HL-60 (cell line): ENCODE measurements at regions not wholly inside any gene's neighbourhood (a gene's known extent, or its start where the extent isn't known, plus 50 kb on each side); places are given as distances from the start of the nearest gene placed in this dataset.

Experiments
- DNase-seq, 2 experiments: peaks; one replicate each; pipeline ENCODE4 v3.0.0-alpha.2; 2010 to 2020; ENCODE audit warnings: low read depth in 1 of 2, low spot score in 1 of 2
- H3K27ac ChIP-seq: fragments of 250-450 bp; sonication (Bioruptor Pico); replicated peaks from 2 replicates; pipeline ENCODE4 v1.5.1; 2020; ENCODE audit warnings: mild to moderate bottlenecking, moderate library complexity
- H3K27me3 ChIP-seq: fragments of 250-450 bp; sonication (Bioruptor Pico); 2 replicates; pipeline ENCODE4 v1.5.1; 2021; ENCODE audit warnings: mild to moderate bottlenecking, moderate library complexity; ENCODE audit not compliant: insufficient read depth, poor library complexity, severe bottlenecking
- H3K4me3 ChIP-seq: replicated peaks from 2 replicates; pipeline ENCODE4 v1.5.1; 2011; ENCODE audit warnings: mild to moderate bottlenecking, control low read depth, low read length; ENCODE audit not compliant: insufficient read depth
- GABPA ChIP-seq: IDR thresholded peaks from 2 replicates; pipeline ENCODE4 v1.6.1; 2012; ENCODE audit warnings: low read depth
- POLR2AphosphoS5 ChIP-seq: IDR thresholded peaks from 2 replicates; pipeline ENCODE4 v1.6.1; 2012; ENCODE audit warnings: low read depth
- REST ChIP-seq: IDR thresholded peaks from 2 replicates; pipeline ENCODE4 v1.6.1; 2012; ENCODE audit warnings: low read depth; ENCODE audit not compliant: insufficient replicate concordance
- SPI1 ChIP-seq: IDR thresholded peaks from 2 replicates; pipeline ENCODE4 v1.6.1; 2012; ENCODE audit warnings: low read depth, mild to moderate bottlenecking, borderline replicate concordance
- TF ChIP-seq, protein P1 (sequence below): IDR thresholded peaks from one replicate; pipeline ENCODE4 v1.5.1; 2011; ENCODE audit warnings: low read length, control low read depth, inconsistent platforms; ENCODE audit not compliant: insufficient read depth

DNA sequence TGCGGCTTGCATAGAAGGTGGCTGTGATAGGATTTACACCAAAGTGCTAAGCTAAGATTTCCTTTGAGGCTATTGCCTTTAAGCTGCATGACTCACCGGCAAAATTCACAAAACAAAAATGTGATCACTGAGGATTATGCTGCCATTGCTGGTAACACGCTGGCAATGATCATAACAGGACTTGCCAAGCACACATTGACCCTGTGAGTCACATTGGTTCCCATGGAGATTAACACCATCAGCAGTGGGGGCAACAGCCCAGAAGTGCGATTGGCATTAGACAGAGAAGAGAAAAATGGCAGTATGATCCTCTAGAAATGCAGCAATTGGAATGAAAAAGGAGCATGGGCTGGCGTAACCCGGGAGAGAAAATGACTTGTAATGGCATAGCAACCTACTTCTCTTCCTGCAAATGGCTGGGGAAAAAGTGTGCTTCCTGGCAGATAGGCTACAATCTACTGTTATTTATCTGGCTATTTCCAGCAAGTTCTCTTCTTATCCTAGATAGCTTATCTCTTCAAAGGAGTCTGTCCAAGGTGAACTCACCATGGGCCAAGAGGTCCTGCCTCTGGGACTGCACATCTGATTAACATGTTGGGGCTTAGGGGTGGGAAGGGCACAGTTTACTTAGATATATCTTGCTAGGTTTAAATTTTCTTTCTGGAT, 314.2 kb upstream of the IGFBP7 start:
- no peak for TF ChIP-seq SPI1
- DNase-seq = no peak
- no peak overlapping the region for H3K4me3 ChIP-seq
- no peak overlapping the region for H3K27ac ChIP-seq
- H3K27me3 ChIP-seq = peaks cover 2% of the 10 kb centered on the region

- no peak overlapping the region for H3K4me3 ChIP-seq
- TF ChIP-seq POLR2AphosphoS5 = no peak
- TF ChIP-seq SPI1 = no peak
- TF ChIP-seq REST = no peak
- TF ChIP-seq, protein P1, sequence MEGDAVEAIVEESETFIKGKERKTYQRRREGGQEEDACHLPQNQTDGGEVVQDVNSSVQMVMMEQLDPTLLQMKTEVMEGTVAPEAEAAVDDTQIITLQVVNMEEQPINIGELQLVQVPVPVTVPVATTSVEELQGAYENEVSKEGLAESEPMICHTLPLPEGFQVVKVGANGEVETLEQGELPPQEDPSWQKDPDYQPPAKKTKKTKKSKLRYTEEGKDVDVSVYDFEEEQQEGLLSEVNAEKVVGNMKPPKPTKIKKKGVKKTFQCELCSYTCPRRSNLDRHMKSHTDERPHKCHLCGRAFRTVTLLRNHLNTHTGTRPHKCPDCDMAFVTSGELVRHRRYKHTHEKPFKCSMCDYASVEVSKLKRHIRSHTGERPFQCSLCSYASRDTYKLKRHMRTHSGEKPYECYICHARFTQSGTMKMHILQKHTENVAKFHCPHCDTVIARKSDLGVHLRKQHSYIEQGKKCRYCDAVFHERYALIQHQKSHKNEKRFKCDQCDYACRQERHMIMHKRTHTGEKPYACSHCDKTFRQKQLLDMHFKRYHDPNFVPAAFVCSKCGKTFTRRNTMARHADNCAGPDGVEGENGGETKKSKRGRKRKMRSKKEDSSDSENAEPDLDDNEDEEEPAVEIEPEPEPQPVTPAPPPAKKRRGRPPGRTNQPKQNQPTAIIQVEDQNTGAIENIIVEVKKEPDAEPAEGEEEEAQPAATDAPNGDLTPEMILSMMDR = no peak
- no peak for TF ChIP-seq GABPA
Measured at GRCh38 chr4:57418133-57418532, 307.9 kb upstream of the IGFBP7 start.

GRCh38 chr4:57412259-57413054, 302.3 kb upstream of the IGFBP7 start:
- no peak for DNase-seq
- H3K27me3 ChIP-seq = no peaks in the 10 kb centered on the region
- no peak overlapping the region for H3K4me3 ChIP-seq
- TF ChIP-seq, protein P1 = no peak
- TF ChIP-seq REST = no peak
- TF ChIP-seq SPI1 = no peak; the same call in 1 of the 2 replicates
- no peak for TF ChIP-seq POLR2AphosphoS5
- TF ChIP-seq GABPA = no peak
- H3K27ac ChIP-seq = no peak overlapping the region

More at GRCh38 chr4:57418133-57418532, 307.9 kb upstream of the IGFBP7 start:
- no peak for DNase-seq
- H3K27me3 ChIP-seq = no peaks in the 10 kb centered on the region
- H3K27ac ChIP-seq = no peak overlapping the region

GRCh38 chr4:57410331-57411052, 300.3 kb upstream of the IGFBP7 start:
- TF ChIP-seq POLR2AphosphoS5 (no peak), REST (no peak), GABPA (no peak), SPI1 (no peak)
- TF ChIP-seq, protein P1 = no peak
- no peaks in the 10 kb centered on the region for H3K27me3 ChIP-seq
- no peak overlapping the region for H3K4me3 ChIP-seq
- DNase-seq = no peak
- no peak overlapping the region for H3K27ac ChIP-seq
